Gastroesophageal sphincter (tissue), 3 donors: ENCODE measurements at regions not wholly inside any gene's neighbourhood (a gene's known extent, or its start where the extent isn't known, plus 50 kb on each side); places are given as distances from the start of the nearest gene placed in this dataset.

Experiments
- POLR2A ChIP-seq, 2 donors: fragments of 450-650 bp; IDR thresholded peaks; one replicate each; pipeline ENCODE4 v1.6.1; 2017; ENCODE audit warnings: antibody characterized with exemption in 2 of 2, mild to moderate bottlenecking in 2 of 2, moderate library complexity in 1 of 2
- TF ChIP-seq, protein P1 (sequence below), 4 experiments: fragments of 200-600 bp in 2 of 4; fragments of 450-650 bp in 2 of 4; sonication (generic) in 1 of 4; IDR thresholded peaks; one replicate each; pipeline ENCODE4 v1.5.1; 2017 to 2019; ENCODE audit warnings: antibody characterized with exemption in 4 of 4, mild to moderate bottlenecking in 2 of 4, moderate library complexity in 2 of 4

DNA sequence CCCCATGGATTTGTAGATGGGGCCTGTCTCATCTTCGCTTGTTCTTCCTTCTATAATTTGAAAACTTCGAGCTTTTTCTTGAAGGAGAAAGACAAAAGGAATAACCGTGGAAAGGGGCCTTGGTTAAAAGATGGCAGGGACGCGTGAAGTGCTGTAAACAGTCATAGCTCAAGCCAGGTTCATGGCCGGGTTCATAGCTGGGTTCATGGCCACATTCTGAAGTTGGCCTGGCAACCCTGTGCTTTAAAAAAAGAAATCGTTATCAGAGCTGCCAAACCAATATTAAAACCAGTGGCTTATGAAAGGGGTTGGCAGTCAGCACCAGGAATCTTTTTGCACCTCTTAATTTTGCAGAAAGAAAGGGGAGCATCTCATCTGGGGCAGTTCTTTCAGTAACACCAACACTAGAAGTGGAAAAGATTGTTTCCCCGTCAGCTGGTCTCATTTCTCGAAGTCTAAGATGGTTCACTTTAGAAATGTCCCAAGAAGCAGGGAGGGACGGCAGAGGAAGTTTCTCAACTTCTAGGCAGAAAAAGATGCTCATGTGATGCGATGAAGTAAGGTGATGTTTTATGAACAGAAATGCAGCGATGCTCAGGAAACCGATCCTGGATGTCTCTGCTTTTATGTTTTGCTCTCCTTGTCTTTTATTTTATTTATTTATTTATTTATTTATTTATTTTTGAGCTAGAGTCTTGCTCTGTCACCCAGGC lies 193.1 kb upstream of the TBX3 start:
- TF ChIP-seq POLR2A (IDR thresholded peaks at IDR 0.05): no peak
- TF ChIP-seq, protein P1, sequence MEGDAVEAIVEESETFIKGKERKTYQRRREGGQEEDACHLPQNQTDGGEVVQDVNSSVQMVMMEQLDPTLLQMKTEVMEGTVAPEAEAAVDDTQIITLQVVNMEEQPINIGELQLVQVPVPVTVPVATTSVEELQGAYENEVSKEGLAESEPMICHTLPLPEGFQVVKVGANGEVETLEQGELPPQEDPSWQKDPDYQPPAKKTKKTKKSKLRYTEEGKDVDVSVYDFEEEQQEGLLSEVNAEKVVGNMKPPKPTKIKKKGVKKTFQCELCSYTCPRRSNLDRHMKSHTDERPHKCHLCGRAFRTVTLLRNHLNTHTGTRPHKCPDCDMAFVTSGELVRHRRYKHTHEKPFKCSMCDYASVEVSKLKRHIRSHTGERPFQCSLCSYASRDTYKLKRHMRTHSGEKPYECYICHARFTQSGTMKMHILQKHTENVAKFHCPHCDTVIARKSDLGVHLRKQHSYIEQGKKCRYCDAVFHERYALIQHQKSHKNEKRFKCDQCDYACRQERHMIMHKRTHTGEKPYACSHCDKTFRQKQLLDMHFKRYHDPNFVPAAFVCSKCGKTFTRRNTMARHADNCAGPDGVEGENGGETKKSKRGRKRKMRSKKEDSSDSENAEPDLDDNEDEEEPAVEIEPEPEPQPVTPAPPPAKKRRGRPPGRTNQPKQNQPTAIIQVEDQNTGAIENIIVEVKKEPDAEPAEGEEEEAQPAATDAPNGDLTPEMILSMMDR (IDR thresholded peaks at IDR 0.05): no peak
